ENCODE measurements at regions not wholly inside any gene's neighbourhood (a gene's known extent, or its start where the extent isn't known, plus 50 kb on each side); places are given as distances from the start of the nearest gene placed in this dataset.

GRCh38 chr1:201719812-201720521 lies 109.0 kb upstream of the IPO9 start:
- no peaks in the 10 kb centered on the region for H3K9me3 Mint-ChIP-seq
- peak overlapping the region; percentile 95 for H3K27ac ChIP-seq
- peaks cover 17% of the 10 kb centered on the region for H3K36me3 Mint-ChIP-seq
- H3K9ac ChIP-seq, result no peak overlapping the region
- TF ChIP-seq CTCF (IDR thresholded peaks at IDR 0.05) (no peak), EZH2 (IDR thresholded peaks at IDR 0.05) (no peak), EZH2phosphoT487 (IDR thresholded peaks at IDR 0.05) (no peak)
- no peak overlapping the region for H2AFZ ChIP-seq (replicated peaks)
- H3F3A ChIP-seq (ENCODE audit: low read depth), result peaks cover 36% of the 10 kb centered on the region
- H3K79me2 ChIP-seq (ENCODE audit: low read depth), result no peaks in the 10 kb centered on the region
- DNase-seq (ENCODE audit: low spot score), result peak; percentile 78
- H4K20me1 ChIP-seq (ENCODE audit: low read depth), result no peaks in the 10 kb centered on the region
- peaks cover 4% of the 10 kb centered on the region for H3K27me3 Mint-ChIP-seq (ENCODE audit: insufficient read depth, low read depth)
- no peaks in the 10 kb centered on the region for H3K9me3 ChIP-seq (ENCODE audit: low read depth)
- H3K4me2 ChIP-seq, result peak overlapping the region; percentile 47
- no peaks in the 10 kb centered on the region for H3K36me3 ChIP-seq
- H3K4me3 Mint-ChIP-seq, result peak overlapping the region; percentile 71
- H3K27ac Mint-ChIP-seq, result peak overlapping the region; percentile 95
- no peaks in the 10 kb centered on the region for H3K27me3 ChIP-seq
- H3K4me1 ChIP-seq, result peaks cover 40% of the 10 kb centered on the region
- H3K4me1 Mint-ChIP-seq, result peaks cover 43% of the 10 kb centered on the region
- no peak overlapping the region for H3K4me3 ChIP-seq

GRCh38 chr1:201720522-201720844 lies 108.5 kb upstream of the IPO9 start:
- no peak overlapping the region for H3K9ac ChIP-seq
- peak overlapping the region; percentile 95 for H3K27ac ChIP-seq
- peak overlapping the region; percentile 86 for H3K27ac Mint-ChIP-seq

GRCh38 chr1:201721082-201722049 lies 107.6 kb upstream of the IPO9 start:
- H3F3A ChIP-seq (ENCODE audit: low read depth), result peaks cover 37% of the 10 kb centered on the region
- H3K9me3 Mint-ChIP-seq, result no peaks in the 10 kb centered on the region
- H3K9ac ChIP-seq, result no peak overlapping the region
- H3K79me2 ChIP-seq (ENCODE audit: low read depth), result no peaks in the 10 kb centered on the region
- H3K27me3 Mint-ChIP-seq (ENCODE audit: insufficient read depth, low read depth), result peaks cover 4% of the 10 kb centered on the region
- no peaks in the 10 kb centered on the region for H3K36me3 ChIP-seq
- no peak for TF ChIP-seq CTCF (IDR thresholded peaks at IDR 0.05)
- no peak for TF ChIP-seq EZH2 (IDR thresholded peaks at IDR 0.05)
- peak overlapping the region; percentile 55 for H3K27ac ChIP-seq
- H3K27ac Mint-ChIP-seq, result peak overlapping the region; percentile 42
- no peak for DNase-seq (ENCODE audit: low spot score)
- peaks cover 41% of the 10 kb centered on the region for H3K4me1 ChIP-seq
- H4K20me1 ChIP-seq (ENCODE audit: low read depth), result no peaks in the 10 kb centered on the region
- peaks cover 46% of the 10 kb centered on the region for H3K4me1 Mint-ChIP-seq
- peak overlapping the region; percentile 0 for H3K4me2 ChIP-seq
- H3K4me3 Mint-ChIP-seq, result no peak overlapping the region
- no peaks in the 10 kb centered on the region for H3K27me3 ChIP-seq
- H3K4me3 ChIP-seq, result no peak overlapping the region
- no peaks in the 10 kb centered on the region for H3K9me3 ChIP-seq (ENCODE audit: low read depth)
- no peak overlapping the region for H2AFZ ChIP-seq (replicated peaks)
- H3K36me3 Mint-ChIP-seq, result peaks cover 17% of the 10 kb centered on the region

More at GRCh38 chr1:201720522-201720844, 108.5 kb upstream of the IPO9 start:
- H2AFZ ChIP-seq (replicated peaks), result no peak overlapping the region
- Mint-ChIP-seq H3K4me3 (no peak overlapping the region), H3K36me3 (peaks cover 17% of the 10 kb centered on the region), H3K9me3 (no peaks in the 10 kb centered on the region), H3K4me1 (peaks cover 46% of the 10 kb centered on the region), H3K27me3 (ENCODE audit: insufficient read depth, low read depth) (peaks cover 4% of the 10 kb centered on the region)
- TF ChIP-seq EZH2 (IDR thresholded peaks at IDR 0.05), result no peak
- TF ChIP-seq CTCF (IDR thresholded peaks at IDR 0.05), result no peak
- no peak for TF ChIP-seq EZH2phosphoT487 (IDR thresholded peaks at IDR 0.05)
- H3K79me2 ChIP-seq (ENCODE audit: low read depth), result no peaks in the 10 kb centered on the region
- DNase-seq (ENCODE audit: low spot score), result no peak
- H3K36me3 ChIP-seq, result no peaks in the 10 kb centered on the region
- peaks cover 41% of the 10 kb centered on the region for H3F3A ChIP-seq (ENCODE audit: low read depth)
- peaks cover 41% of the 10 kb centered on the region for H3K4me1 ChIP-seq
- no peaks in the 10 kb centered on the region for H3K27me3 ChIP-seq
- no peaks in the 10 kb centered on the region for H3K9me3 ChIP-seq (ENCODE audit: low read depth)
- no peak overlapping the region for H3K4me3 ChIP-seq
- H4K20me1 ChIP-seq (ENCODE audit: low read depth), result no peaks in the 10 kb centered on the region
- H3K4me2 ChIP-seq, result peak overlapping the region; percentile 47
